ENCODE measurements at regions not wholly inside any gene's neighbourhood (a gene's known extent, or its start where the extent isn't known, plus 50 kb on each side); places are given as distances from the start of the nearest gene placed in this dataset.

DNA sequence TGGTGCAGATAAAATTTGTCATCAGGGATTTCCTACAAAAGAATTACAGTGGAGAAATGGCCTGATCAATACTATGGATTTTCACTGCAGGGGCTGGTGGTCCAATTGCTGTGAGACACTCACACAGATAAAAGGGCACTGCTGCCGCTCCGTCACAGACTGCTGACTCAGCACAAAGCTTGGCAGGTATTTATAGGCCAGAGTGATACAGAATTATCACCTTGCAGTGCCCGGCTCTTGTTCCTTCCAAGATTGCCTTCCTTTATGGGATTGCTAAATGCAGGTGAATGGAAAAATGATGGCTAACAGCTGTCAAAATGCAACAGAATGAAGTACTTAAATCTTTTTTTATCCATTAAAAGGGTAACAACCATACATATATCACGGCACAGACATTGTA, 247.8 kb upstream of the ZFP64 start:
- Mint-ChIP-seq H3K27me3 (peaks cover 1 to 2% of the 10 kb centered on the region in 2 donors), H3K9me3 (no peaks in the 10 kb centered on the region), H3K27ac (no peak overlapping the region), H3K4me3 (no peak overlapping the region), H3K4me1 (peaks cover 0 to 19% (median 4%) of the 10 kb centered on the region in 4 donors), H3K36me3 (no peaks in the 10 kb centered on the region)
- Histone ChIP-seq H3K9me3 (ENCODE audit: control insufficient read depth in 1 of 2, low read length in 2 of 2) (no peaks in the 10 kb centered on the region), H3K27me3 (ENCODE audit: insufficient read depth, low read length) (no peaks in the 10 kb centered on the region), H3K4me3 (ENCODE audit: low read length in 2 of 2) (no peak overlapping the region), H3K27ac (ENCODE audit: low read depth, low read length) (no peak overlapping the region), H3K4me1 (ENCODE audit: insufficient read depth, low read length) (no peaks in the 10 kb centered on the region), H3K36me3 (ENCODE audit: insufficient read depth, low read length) (no peaks in the 10 kb centered on the region)
- ChIA-PET CTCF (ENCODE audit: partially characterized antibody) (no interaction called here), POLR2A (ENCODE audit: partially characterized antibody) (interaction anchor here (1.2 kb wide), 1 partner anchor 30 kb away, joined by 9 read pairs; no protein-coding TSS in a partner anchor)
- DNase-seq, result no peak
- intact Hi-C loops (cut with micrococcal nuclease), result no loop called here

DNA sequence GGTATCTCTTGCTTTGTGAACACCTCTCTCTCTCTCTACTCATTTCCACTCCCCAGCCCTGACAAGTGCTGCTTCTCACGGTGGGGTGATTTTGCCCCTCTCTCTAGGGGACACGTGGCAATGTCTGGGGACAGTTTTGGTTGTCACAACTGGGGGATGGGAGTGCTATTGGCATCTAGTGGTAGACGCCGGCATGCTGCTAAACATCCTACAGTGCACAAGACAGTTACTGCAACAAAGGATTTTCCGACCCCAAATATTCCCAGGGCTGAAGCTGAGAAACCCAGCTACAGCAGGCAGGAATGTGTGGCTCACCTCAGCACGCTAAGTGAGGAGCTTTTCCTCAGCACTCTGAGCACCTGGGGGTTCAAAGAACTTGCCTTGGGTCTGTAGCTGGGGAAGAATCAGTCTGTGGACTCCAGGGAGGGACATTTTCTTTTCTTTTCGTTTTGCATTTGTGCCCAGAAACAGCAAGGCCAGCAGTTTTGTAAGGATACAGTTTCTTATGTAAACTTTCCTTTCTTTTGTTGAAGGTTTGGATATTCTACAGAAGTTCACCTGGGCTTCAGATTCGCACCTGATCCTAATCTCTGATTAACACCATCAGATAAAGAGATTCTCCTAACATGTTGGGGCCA, 246.9 kb upstream of the ZFP64 start:
- H3K4me1 Mint-ChIP-seq, result peaks cover 0 to 19% (median 4%) of the 10 kb centered on the region in 4 donors
- no peaks in the 10 kb centered on the region for H3K27me3 ChIP-seq (ENCODE audit: insufficient read depth, low read length)
- H3K4me3 Mint-ChIP-seq, result peak overlapping the region in 5 of 8 donors; percentile 43 to 86 (median 60)
- H3K4me3 ChIP-seq (ENCODE audit: low read length in 2 of 2), result no peak overlapping the region
- H3K36me3 ChIP-seq (ENCODE audit: insufficient read depth, low read length), result no peaks in the 10 kb centered on the region
- peak in 4 of 5 donors; percentile 7 to 48 (median 38) for DNase-seq
- no peaks in the 10 kb centered on the region for H3K4me1 ChIP-seq (ENCODE audit: insufficient read depth, low read length)
- peaks cover 1 to 2% of the 10 kb centered on the region in 2 donors for H3K27me3 Mint-ChIP-seq
- H3K27ac Mint-ChIP-seq, result peak overlapping the region in 5 of 7 donors; percentile 74 to 89 (median 84)
- intact Hi-C loops (cut with micrococcal nuclease), result no loop called here
- H3K9me3 Mint-ChIP-seq, result no peaks in the 10 kb centered on the region
- ChIA-PET POLR2A (ENCODE audit: partially characterized antibody) (no interaction called here), CTCF (ENCODE audit: partially characterized antibody) (no interaction called here)
- H3K27ac ChIP-seq (ENCODE audit: low read depth, low read length), result no peak overlapping the region
- H3K9me3 ChIP-seq (ENCODE audit: control insufficient read depth in 1 of 2, low read length in 2 of 2), result no peaks in the 10 kb centered on the region
- H3K36me3 Mint-ChIP-seq, result no peaks in the 10 kb centered on the region

DNA sequence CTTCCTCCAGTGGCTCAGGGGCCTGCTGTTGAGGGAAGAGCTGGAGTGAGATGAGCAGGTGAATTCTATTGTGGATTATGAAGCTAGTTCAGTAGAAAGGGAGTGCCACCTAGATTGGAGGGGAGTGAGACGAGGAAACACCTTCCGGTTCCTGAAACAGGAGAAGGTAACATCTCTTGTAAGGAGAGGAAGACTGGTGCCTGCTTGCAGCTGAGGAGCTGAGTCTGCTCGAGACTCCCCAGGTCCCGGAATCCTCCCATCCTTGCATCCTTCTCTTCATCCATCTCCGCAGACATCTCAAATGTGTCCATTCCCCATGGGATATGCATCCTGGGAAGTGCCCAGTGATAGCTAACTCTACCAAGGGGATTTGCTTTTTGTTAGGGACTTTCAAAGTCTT, 242.9 kb upstream of the ZFP64 start:
- Histone ChIP-seq H3K27me3 (ENCODE audit: insufficient read depth, low read length) (no peaks in the 10 kb centered on the region), H3K36me3 (ENCODE audit: insufficient read depth, low read length) (no peaks in the 10 kb centered on the region), H3K27ac (ENCODE audit: low read depth, low read length) (no peak overlapping the region), H3K9me3 (ENCODE audit: control insufficient read depth in 1 of 2, low read length in 2 of 2) (no peaks in the 10 kb centered on the region), H3K4me1 (ENCODE audit: insufficient read depth, low read length) (no peaks in the 10 kb centered on the region), H3K4me3 (ENCODE audit: low read length in 2 of 2) (no peak overlapping the region)
- no peak overlapping the region for H3K4me3 Mint-ChIP-seq
- CTCF ChIA-PET (ENCODE audit: partially characterized antibody), result no interaction called here
- peaks cover 0 to 1% of the 10 kb centered on the region in 2 donors for H3K27me3 Mint-ChIP-seq
- H3K9me3 Mint-ChIP-seq, result peaks cover 0 to 5% (median 0%) of the 10 kb centered on the region in 8 donors
- no peaks in the 10 kb centered on the region for H3K36me3 Mint-ChIP-seq
- peaks cover 0 to 19% (median 4%) of the 10 kb centered on the region in 4 donors for H3K4me1 Mint-ChIP-seq
- POLR2A ChIA-PET (ENCODE audit: partially characterized antibody), result interaction anchor here (0.6 to 1.7 kb wide), 2 partner anchors 24 to 544 kb away, joined by 3 to 5 read pairs; no protein-coding TSS in a partner anchor
- intact Hi-C loops (cut with micrococcal nuclease), result no loop called here
- H3K27ac Mint-ChIP-seq, result no peak overlapping the region
- DNase-seq, result no peak

DNA sequence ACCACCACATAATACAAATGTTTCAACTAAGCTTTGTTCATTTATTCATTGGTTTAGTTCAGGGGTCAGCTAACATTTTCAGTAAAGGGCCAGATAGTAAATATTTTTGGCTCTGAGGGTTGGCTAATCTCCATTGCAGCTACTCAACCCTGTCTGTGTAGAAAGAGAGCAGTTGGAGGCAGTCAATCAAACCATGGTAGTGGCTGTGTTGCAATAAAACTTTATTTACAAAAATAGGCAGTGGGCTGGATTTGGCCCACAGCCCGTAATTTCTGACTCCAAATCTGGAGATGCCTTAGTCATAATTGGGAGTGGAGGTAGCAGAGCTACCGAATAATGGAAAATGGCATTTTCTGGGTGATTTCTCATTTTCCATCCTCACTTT, 242.5 kb upstream of the ZFP64 start:
- Mint-ChIP-seq H3K27ac (peak overlapping the region in 1 of 7 donors; percentile 2), H3K9me3 (peaks cover 0 to 5% (median 1%) of the 10 kb centered on the region in 8 donors), H3K4me1 (peaks cover 0 to 19% (median 4%) of the 10 kb centered on the region in 4 donors), H3K27me3 (peaks cover 0 to 1% of the 10 kb centered on the region in 2 donors), H3K4me3 (no peak overlapping the region), H3K36me3 (no peaks in the 10 kb centered on the region)
- Histone ChIP-seq H3K36me3 (ENCODE audit: insufficient read depth, low read length) (no peaks in the 10 kb centered on the region), H3K27ac (ENCODE audit: low read depth, low read length) (no peak overlapping the region), H3K27me3 (ENCODE audit: insufficient read depth, low read length) (no peaks in the 10 kb centered on the region), H3K4me3 (ENCODE audit: low read length in 2 of 2) (no peak overlapping the region), H3K4me1 (ENCODE audit: insufficient read depth, low read length) (no peaks in the 10 kb centered on the region), H3K9me3 (ENCODE audit: control insufficient read depth in 1 of 2, low read length in 2 of 2) (no peaks in the 10 kb centered on the region)
- intact Hi-C loops (cut with micrococcal nuclease), result no loop called here
- ChIA-PET POLR2A (ENCODE audit: partially characterized antibody) (interaction anchor here (0.6 to 1.7 kb wide), 2 partner anchors 24 to 544 kb away, joined by 3 to 5 read pairs; no protein-coding TSS in a partner anchor), CTCF (ENCODE audit: partially characterized antibody) (no interaction called here)
- DNase-seq, result no peak

DNA sequence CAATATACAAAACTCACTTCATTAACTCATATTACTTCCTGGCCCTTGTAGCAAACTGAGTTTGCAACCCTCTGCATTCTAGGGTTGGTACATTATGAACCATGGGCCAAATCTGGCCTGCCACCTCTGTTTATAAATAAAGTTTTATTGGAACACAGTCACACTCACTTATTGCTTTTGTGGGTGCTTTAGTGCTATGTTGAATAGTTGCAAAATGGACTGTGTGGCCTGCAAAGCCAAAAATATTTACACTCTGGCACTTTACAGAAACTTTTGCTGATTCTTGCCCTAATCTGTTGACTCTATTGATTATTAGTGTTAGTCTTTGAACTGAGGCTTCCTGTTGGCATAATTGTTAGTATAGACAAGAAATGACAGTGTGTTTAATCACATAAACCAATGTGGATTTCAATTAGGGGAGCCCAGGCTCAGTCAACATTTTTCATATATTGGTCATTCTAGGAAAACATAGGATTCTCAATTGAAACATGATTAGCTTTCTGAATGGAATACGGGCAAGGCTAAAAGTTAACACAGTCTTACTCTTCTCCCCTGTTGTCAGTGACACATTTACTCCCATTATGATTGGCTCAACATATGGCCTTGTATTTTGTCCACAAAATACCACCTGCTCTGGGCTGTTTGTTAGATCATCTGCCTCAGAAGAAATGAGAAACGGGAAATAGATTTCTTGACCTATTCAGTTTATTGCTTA, 241.9 kb upstream of the ZFP64 start:
- no peak overlapping the region for H3K4me3 Mint-ChIP-seq
- peaks cover 0 to 1% of the 10 kb centered on the region in 2 donors for H3K27me3 Mint-ChIP-seq
- no peaks in the 10 kb centered on the region for H3K27me3 ChIP-seq (ENCODE audit: insufficient read depth, low read length)
- H3K9me3 Mint-ChIP-seq, result peaks cover 0 to 8% (median 1%) of the 10 kb centered on the region in 8 donors
- ChIA-PET POLR2A (ENCODE audit: partially characterized antibody) (interaction anchor here (1.7 kb wide), 1 partner anchor 23 kb away, joined by 5 read pairs; no protein-coding TSS in a partner anchor), CTCF (ENCODE audit: partially characterized antibody) (no interaction called here)
- no peaks in the 10 kb centered on the region for H3K9me3 ChIP-seq (ENCODE audit: control insufficient read depth in 1 of 2, low read length in 2 of 2)
- H3K4me1 Mint-ChIP-seq, result peaks cover 0 to 15% (median 3%) of the 10 kb centered on the region in 4 donors
- intact Hi-C loops (cut with micrococcal nuclease), result no loop called here
- peak overlapping the region in 1 of 7 donors; percentile 2 for H3K27ac Mint-ChIP-seq
- DNase-seq, result no peak
- H3K27ac ChIP-seq (ENCODE audit: low read depth, low read length), result no peak overlapping the region
- no peak overlapping the region for H3K4me3 ChIP-seq (ENCODE audit: low read length in 2 of 2)
- no peaks in the 10 kb centered on the region for H3K36me3 Mint-ChIP-seq
- H3K4me1 ChIP-seq (ENCODE audit: insufficient read depth, low read length), result no peaks in the 10 kb centered on the region
- no peaks in the 10 kb centered on the region for H3K36me3 ChIP-seq (ENCODE audit: insufficient read depth, low read length)

DNA sequence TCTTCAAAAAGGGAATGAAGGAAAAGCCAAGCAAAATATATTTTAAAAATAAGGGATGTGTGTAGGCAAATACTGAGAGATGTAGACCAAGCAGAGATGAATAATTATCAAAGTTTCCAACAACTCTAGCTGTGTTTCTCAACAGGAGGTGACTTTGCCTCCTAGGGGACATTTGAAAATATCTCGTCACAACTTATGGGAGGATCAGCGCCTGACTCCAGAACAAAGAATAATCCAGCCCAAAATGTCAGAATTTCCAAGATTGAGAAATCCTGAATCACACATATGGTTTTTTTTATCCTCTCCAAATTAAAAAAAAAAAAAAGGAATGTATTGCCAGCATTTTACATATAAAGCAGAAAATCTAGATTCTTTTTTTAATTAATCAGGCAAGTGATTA, 241.2 kb upstream of the ZFP64 start:
- Histone ChIP-seq H3K27ac (ENCODE audit: low read depth, low read length) (no peak overlapping the region), H3K4me1 (ENCODE audit: insufficient read depth, low read length) (no peaks in the 10 kb centered on the region), H3K36me3 (ENCODE audit: insufficient read depth, low read length) (no peaks in the 10 kb centered on the region), H3K27me3 (ENCODE audit: insufficient read depth, low read length) (no peaks in the 10 kb centered on the region), H3K4me3 (ENCODE audit: low read length in 2 of 2) (no peak overlapping the region), H3K9me3 (ENCODE audit: control insufficient read depth in 1 of 2, low read length in 2 of 2) (no peaks in the 10 kb centered on the region)
- H3K27ac Mint-ChIP-seq, result peak overlapping the region in 1 of 7 donors; percentile 8
- CTCF ChIA-PET (ENCODE audit: partially characterized antibody), result no interaction called here
- intact Hi-C loops (cut with micrococcal nuclease), result no loop called here
- peaks cover 0 to 1% of the 10 kb centered on the region in 2 donors for H3K27me3 Mint-ChIP-seq
- DNase-seq, result no peak
- H3K36me3 Mint-ChIP-seq, result no peaks in the 10 kb centered on the region
- POLR2A ChIA-PET (ENCODE audit: partially characterized antibody), result no interaction called here
- peaks cover 0 to 8% (median 1%) of the 10 kb centered on the region in 8 donors for H3K9me3 Mint-ChIP-seq
- H3K4me3 Mint-ChIP-seq, result no peak overlapping the region
- peaks cover 0 to 8% (median under 1%) of the 10 kb centered on the region in 4 donors for H3K4me1 Mint-ChIP-seq

DNA sequence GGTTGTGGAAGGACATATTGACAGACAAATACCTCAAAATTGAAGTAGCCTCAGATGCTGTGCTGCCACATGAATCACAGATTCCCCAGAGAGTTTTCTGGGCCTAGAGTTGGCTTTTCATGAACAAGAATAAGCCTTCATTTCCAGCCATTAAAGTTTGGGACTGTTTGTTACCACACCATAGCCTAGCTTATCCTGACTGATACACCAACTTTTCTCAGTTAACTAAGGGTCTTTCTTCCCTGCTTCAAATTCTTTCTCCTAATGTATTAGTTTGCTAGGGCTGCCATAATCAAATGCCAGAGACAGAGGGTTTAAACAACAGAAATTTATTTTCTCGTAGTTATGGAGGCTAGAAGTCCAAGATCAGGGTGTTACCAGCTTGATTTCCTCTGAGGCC, 237.4 kb upstream of the ZFP64 start:
- H3K4me3 ChIP-seq (ENCODE audit: low read length in 2 of 2), result no peak overlapping the region
- ChIA-PET POLR2A (ENCODE audit: partially characterized antibody) (no interaction called here), CTCF (ENCODE audit: partially characterized antibody) (no interaction called here)
- no peak overlapping the region for H3K27ac ChIP-seq (ENCODE audit: low read depth, low read length)
- peaks cover 0 to 13% (median 4%) of the 10 kb centered on the region in 4 donors for H3K4me1 Mint-ChIP-seq
- no peaks in the 10 kb centered on the region for H3K27me3 ChIP-seq (ENCODE audit: insufficient read depth, low read length)
- peaks cover 0 to 8% (median 1%) of the 10 kb centered on the region in 8 donors for H3K9me3 Mint-ChIP-seq
- no peak overlapping the region for H3K27ac Mint-ChIP-seq
- DNase-seq, result no peak
- H3K4me3 Mint-ChIP-seq, result no peak overlapping the region
- H3K4me1 ChIP-seq (ENCODE audit: insufficient read depth, low read length), result no peaks in the 10 kb centered on the region
- no peaks in the 10 kb centered on the region for H3K9me3 ChIP-seq (ENCODE audit: control insufficient read depth in 1 of 2, low read length in 2 of 2)
- H3K36me3 ChIP-seq (ENCODE audit: insufficient read depth, low read length), result no peaks in the 10 kb centered on the region
- H3K36me3 Mint-ChIP-seq, result no peaks in the 10 kb centered on the region
- no peaks in the 10 kb centered on the region for H3K27me3 Mint-ChIP-seq
- intact Hi-C loops (cut with micrococcal nuclease), result no loop called here
